Chondrocyte (in vitro differentiated cells): ENCODE measurements at regions not wholly inside any gene's neighbourhood (a gene's known extent, or its start where the extent isn't known, plus 50 kb on each side); places are given as distances from the start of the nearest gene placed in this dataset.

ENCODE experiments used
- DNase-seq: peaks from one replicate; pipeline ENCODE4 v3.0.0; 2021; ENCODE audit warnings: mixed read lengths, low spot score
- H3K27ac Mint-ChIP-seq: one replicate; pipeline ENCODE4 v1.8.0; 2021; ENCODE audit warnings: mild to moderate bottlenecking, moderate library complexity, mixed read lengths; ENCODE audit not compliant: unreplicated experiment
- H3K27me3 Mint-ChIP-seq: 2 replicates; pipeline ENCODE4 v1.8.0; 2021; ENCODE audit warnings: low read depth, mixed read lengths
- H3K36me3 Mint-ChIP-seq: 2 replicates; pipeline ENCODE4 v1.8.0; 2021; ENCODE audit warnings: low read depth, mixed read lengths
- H3K4me1 Mint-ChIP-seq: 2 replicates; pipeline ENCODE4 v1.8.0; 2021; ENCODE audit warnings: low read depth, mild to moderate bottlenecking, mixed read lengths
- H3K4me3 Mint-ChIP-seq: one replicate; pipeline ENCODE4 v1.8.0; 2021; ENCODE audit warnings: mild to moderate bottlenecking, moderate library complexity, mixed read lengths; ENCODE audit not compliant: unreplicated experiment
- H3K9me3 Mint-ChIP-seq: 2 replicates; pipeline ENCODE4 v1.8.0; 2021; ENCODE audit warnings: low read depth, mixed read lengths
- TF ChIP-seq, protein P1 (sequence below): fragments of 200-600 bp; sonication (generic); IDR thresholded peaks from 2 replicates; pipeline ENCODE4 v1.5.0; 2021; ENCODE audit warnings: antibody characterized with exemption, mild to moderate bottlenecking, moderate library complexity

GRCh38 chr5:61878471-61878870, 427.5 kb upstream of the KIF2A start:
- Mint-ChIP-seq H3K36me3 (no peaks in the 10 kb centered on the region), H3K4me3 (no peak overlapping the region), H3K9me3 (no peaks in the 10 kb centered on the region), H3K4me1 (peaks cover 29% of the 10 kb centered on the region), H3K27me3 (no peaks in the 10 kb centered on the region), H3K27ac (no peak overlapping the region)
- TF ChIP-seq, protein P1, sequence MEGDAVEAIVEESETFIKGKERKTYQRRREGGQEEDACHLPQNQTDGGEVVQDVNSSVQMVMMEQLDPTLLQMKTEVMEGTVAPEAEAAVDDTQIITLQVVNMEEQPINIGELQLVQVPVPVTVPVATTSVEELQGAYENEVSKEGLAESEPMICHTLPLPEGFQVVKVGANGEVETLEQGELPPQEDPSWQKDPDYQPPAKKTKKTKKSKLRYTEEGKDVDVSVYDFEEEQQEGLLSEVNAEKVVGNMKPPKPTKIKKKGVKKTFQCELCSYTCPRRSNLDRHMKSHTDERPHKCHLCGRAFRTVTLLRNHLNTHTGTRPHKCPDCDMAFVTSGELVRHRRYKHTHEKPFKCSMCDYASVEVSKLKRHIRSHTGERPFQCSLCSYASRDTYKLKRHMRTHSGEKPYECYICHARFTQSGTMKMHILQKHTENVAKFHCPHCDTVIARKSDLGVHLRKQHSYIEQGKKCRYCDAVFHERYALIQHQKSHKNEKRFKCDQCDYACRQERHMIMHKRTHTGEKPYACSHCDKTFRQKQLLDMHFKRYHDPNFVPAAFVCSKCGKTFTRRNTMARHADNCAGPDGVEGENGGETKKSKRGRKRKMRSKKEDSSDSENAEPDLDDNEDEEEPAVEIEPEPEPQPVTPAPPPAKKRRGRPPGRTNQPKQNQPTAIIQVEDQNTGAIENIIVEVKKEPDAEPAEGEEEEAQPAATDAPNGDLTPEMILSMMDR, result no peak
- DNase-seq, result no peak

DNA sequence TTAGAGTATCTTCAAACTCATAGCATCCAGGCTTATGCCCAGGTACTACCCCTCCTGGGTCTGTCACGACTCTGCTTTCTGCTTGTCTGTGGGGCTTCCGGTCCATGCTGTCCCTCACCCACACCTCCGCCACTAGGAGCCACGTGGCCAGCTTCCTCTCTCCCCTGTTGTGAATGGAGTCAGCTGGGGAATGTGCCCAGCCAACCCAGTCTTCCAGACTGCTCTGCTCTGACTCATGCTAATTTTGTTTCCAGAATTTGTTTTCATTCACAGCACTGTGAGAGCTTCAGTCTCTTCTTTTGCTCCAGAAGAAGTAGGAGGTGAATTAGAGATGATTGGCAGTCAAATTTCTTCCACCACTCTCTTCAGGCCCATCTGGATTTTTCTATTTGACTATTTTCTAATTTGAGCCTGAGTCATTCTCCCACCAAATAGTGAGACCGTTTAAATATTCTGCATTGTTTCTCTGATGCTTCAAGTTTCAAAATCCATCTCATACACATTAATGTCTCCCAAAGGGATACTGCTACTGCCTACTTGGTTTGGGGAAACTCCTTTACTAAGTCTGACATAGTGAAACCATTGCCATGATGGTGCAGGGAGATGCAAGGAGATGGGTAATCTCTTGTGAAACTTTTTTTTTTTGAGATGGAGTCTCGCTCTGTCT, 424.1 kb upstream of the KIF2A start:
- Mint-ChIP-seq H3K27ac (peak overlapping the region; percentile 94), H3K27me3 (no peaks in the 10 kb centered on the region), H3K36me3 (no peaks in the 10 kb centered on the region), H3K9me3 (peaks cover 3% of the 10 kb centered on the region), H3K4me1 (peaks cover 32% of the 10 kb centered on the region), H3K4me3 (no peak overlapping the region)
- TF ChIP-seq, protein P1, result no peak
- DNase-seq, result no peak

DNA sequence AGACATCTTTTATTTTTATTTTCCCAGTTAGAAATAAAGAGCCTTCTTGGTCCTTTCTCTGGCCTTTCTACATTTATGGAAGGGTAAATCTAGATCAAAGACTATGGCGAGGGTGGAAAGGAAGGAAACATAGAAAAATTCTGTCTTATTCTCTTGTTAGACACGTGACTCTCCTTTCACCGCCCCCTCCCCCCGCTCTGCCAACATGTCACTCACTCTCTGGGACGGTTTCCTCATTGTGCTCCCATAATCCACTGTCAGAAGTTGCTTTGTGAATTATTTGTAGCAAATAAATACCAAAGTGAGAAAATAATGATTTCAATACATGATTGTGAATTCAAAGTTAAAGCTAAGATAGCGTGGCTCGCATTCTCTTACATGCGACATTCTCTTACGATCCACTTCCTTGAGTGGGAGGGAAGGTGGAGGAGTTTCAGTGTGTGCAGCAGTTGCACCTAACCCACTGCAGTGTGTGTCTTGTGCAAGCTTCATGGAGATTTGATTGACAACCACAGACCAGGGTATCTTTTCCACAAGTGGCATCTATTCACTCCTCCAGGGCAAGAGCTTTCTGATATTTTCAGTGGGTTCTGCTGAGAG, 423.0 kb upstream of the KIF2A start:
- no peaks in the 10 kb centered on the region for H3K27me3 Mint-ChIP-seq
- H3K27ac Mint-ChIP-seq, result no peak overlapping the region
- peaks cover 31% of the 10 kb centered on the region for H3K4me1 Mint-ChIP-seq
- TF ChIP-seq, protein P1, result no peak
- H3K36me3 Mint-ChIP-seq, result peaks cover 1% of the 10 kb centered on the region
- no peak for DNase-seq
- H3K4me3 Mint-ChIP-seq, result no peak overlapping the region
- peaks cover 3% of the 10 kb centered on the region for H3K9me3 Mint-ChIP-seq

- DNase-seq, result no peak
- TF ChIP-seq, protein P1, result no peak
- Mint-ChIP-seq H3K27ac (no peak overlapping the region), H3K36me3 (peaks cover 4% of the 10 kb centered on the region), H3K4me3 (no peak overlapping the region), H3K9me3 (peaks cover 11% of the 10 kb centered on the region), H3K4me1 (peaks cover 21% of the 10 kb centered on the region), H3K27me3 (no peaks in the 10 kb centered on the region)
Observed at GRCh38 chr5:61884252-61884855, 421.7 kb upstream of the KIF2A start.

GRCh38 chr5:61886214-61886613, 419.8 kb upstream of the KIF2A start:
- Mint-ChIP-seq H3K9me3 (peaks cover 22% of the 10 kb centered on the region), H3K27me3 (no peaks in the 10 kb centered on the region), H3K4me1 (peaks cover 21% of the 10 kb centered on the region), H3K27ac (no peak overlapping the region), H3K4me3 (no peak overlapping the region), H3K36me3 (peaks cover 6% of the 10 kb centered on the region)
- TF ChIP-seq, protein P1, result no peak
- DNase-seq, result no peak
